PC-9 (cell line): ENCODE measurements at regions not wholly inside any gene's neighbourhood (a gene's known extent, or its start where the extent isn't known, plus 50 kb on each side); places are given as distances from the start of the nearest gene placed in this dataset.
"Not testable (repeated sequence)": the region's sequence is repeated elsewhere in the genome, so short reads cannot be mapped to it uniquely, and the experiment has no call there.

Experiments
- BruUV-seq: library from RNA; stranded (reverse); fragments of 400-500 nt; replicated peaks from 2 replicates; lab custom pipeline; 2021; lab: Mats Ljungman, UMichigan
- CTCF ChIA-PET: fragments of 300-600 bp; sonication (Branson Sonifier 250); formaldehyde crosslinking; loops from one replicate; lab custom pipeline; 2022; ENCODE audit warnings: antibody characterized with exemption; lab: Charles Lee
- POLR2A ChIA-PET: fragments of 300-600 bp; sonication (Branson Sonifier 250); formaldehyde crosslinking; loops from one replicate; lab custom pipeline; 2022; ENCODE audit warnings: antibody characterized with exemption; ENCODE audit not compliant: unreplicated experiment; lab: Charles Lee
- DNase-seq, 2 experiments: peaks; one replicate each; pipeline versions ENCODE4 v3.0.0 to v3.0.0-alpha.2; 2015 to 2022; ENCODE audit warnings: mixed read lengths in 1 of 2
- H2AFZ ChIP-seq: fragments of 200-600 bp; sonication (generic); 2 replicates; pipeline ENCODE4 v1.8.1; 2017; ENCODE audit warnings: antibody characterized with exemption
- H3F3A ChIP-seq: fragments of 200-600 bp; sonication (generic); 2 replicates; pipeline ENCODE4 v1.8.1; 2017; ENCODE audit warnings: antibody characterized with exemption, mild to moderate bottlenecking, low read depth; ENCODE audit not compliant: insufficient read depth
- H3K27ac ChIP-seq: fragments of 200-600 bp; sonication (generic); 2 replicates; pipeline ENCODE4 v1.6.1; 2016; ENCODE audit warnings: mixed run types
- H3K27me3 ChIP-seq: fragments of 200-600 bp; sonication (generic); 2 replicates; pipeline ENCODE4 v1.6.1; 2016; ENCODE audit warnings: low read depth, mixed run types; ENCODE audit not compliant: insufficient read depth
- H3K36me3 ChIP-seq: fragments of 200-600 bp; sonication (generic); 2 replicates; pipeline ENCODE4 v1.6.1; 2016; ENCODE audit warnings: low read depth, mixed run types
- H3K4me1 ChIP-seq: fragments of 200-600 bp; sonication (generic); replicated peaks from 2 replicates; pipeline ENCODE4 v1.6.1; 2016; ENCODE audit warnings: mixed run types; ENCODE audit not compliant: insufficient read depth
- H3K4me2 ChIP-seq: fragments of 200-600 bp; sonication (generic); 2 replicates; pipeline ENCODE4 v1.6.1; 2017; ENCODE audit warnings: mixed run types
- H3K4me3 ChIP-seq: fragments of 200-600 bp; sonication (generic); 2 replicates; pipeline ENCODE4 v1.6.1; 2016; ENCODE audit warnings: mixed run types
- H3K79me2 ChIP-seq: fragments of 200-600 bp; sonication (generic); 2 replicates; pipeline ENCODE4 v1.6.1; 2017; ENCODE audit warnings: low read depth, mixed run types
- H3K9me2 ChIP-seq: fragments of 200-600 bp; sonication (generic); 2 replicates; pipeline ENCODE4 v1.8.1; 2017; ENCODE audit warnings: mild to moderate bottlenecking; ENCODE audit not compliant: insufficient read depth
- H3K9me3 ChIP-seq: fragments of 200-600 bp; sonication (generic); 2 replicates; pipeline ENCODE4 v1.8.1; 2016; ENCODE audit warnings: low read depth; ENCODE audit not compliant: insufficient read depth
- H4K20me1 ChIP-seq: fragments of 200-600 bp; sonication (generic); 2 replicates; pipeline ENCODE4 v1.8.1; 2017; ENCODE audit not compliant: insufficient read depth
- CTCF ChIP-seq: fragments of 200-600 bp; sonication (generic); conservative IDR thresholded peaks from 2 replicates; pipeline ENCODE4 v1.6.1; 2017; ENCODE audit warnings: mixed run types, antibody characterized with exemption, mild to moderate bottlenecking, moderate library complexity
- EZH2 ChIP-seq: fragments of 200-600 bp; sonication (generic); IDR thresholded peaks from 2 replicates; pipeline ENCODE4 v1.8.0; 2017; ENCODE audit warnings: antibody characterized with exemption, low read depth
- intact Hi-C: fragments of 100-400 bp; cut with micrococcal nuclease; formaldehyde crosslinking; loops from one replicate; pipeline ENCODE4 v1.10.0; 2022; ENCODE audit not compliant: unreplicated experiment

- Histone ChIP-seq H3K4me1 (no peaks in the 10 kb centered on the region), H3K79me2 (no peaks in the 10 kb centered on the region), H3K4me3 (no peak overlapping the region), H3F3A (no peaks in the 10 kb centered on the region), H3K27ac (no peak overlapping the region), H4K20me1 (no peaks in the 10 kb centered on the region), H3K27me3 (no peaks in the 10 kb centered on the region), H3K4me2 (no peak overlapping the region), H2AFZ (no peak overlapping the region), H3K36me3 (no peaks in the 10 kb centered on the region), H3K9me2 (no peaks in the 10 kb centered on the region), H3K9me3 (no peaks in the 10 kb centered on the region)
- DNase-seq: no peak
- ChIA-PET POLR2A (no interaction called here), CTCF (no interaction called here)
- intact Hi-C loops: no loop called here
- BruUV-seq: no TSS peak
- TF ChIP-seq EZH2: no peak
- TF ChIP-seq CTCF: no peak
Measured at GRCh38 chr13:68905186-68905585, 1202.4 kb upstream of the ATXN8OS start.

- ChIA-PET POLR2A (interaction anchor here (0.6 kb wide), 1 partner anchor 221 kb away, joined by 9 read pairs; no protein-coding TSS in a partner anchor), CTCF (no interaction called here)
- H3K27ac ChIP-seq: no peak overlapping the region
- intact Hi-C loops: no loop called here
- H3K36me3 ChIP-seq: no peaks in the 10 kb centered on the region
- no peaks in the 10 kb centered on the region for H3K79me2 ChIP-seq
- H3K4me2 ChIP-seq: no peak overlapping the region
- TF ChIP-seq CTCF: no peak
- TF ChIP-seq EZH2: no peak
- no peaks in the 10 kb centered on the region for H3K9me3 ChIP-seq
- no peak for DNase-seq
- no peak overlapping the region for H2AFZ ChIP-seq
- no TSS peak for BruUV-seq
- H4K20me1 ChIP-seq: no peaks in the 10 kb centered on the region
- H3F3A ChIP-seq: no peaks in the 10 kb centered on the region
- no peaks in the 10 kb centered on the region for H3K4me1 ChIP-seq
- H3K4me3 ChIP-seq: no peak overlapping the region
- H3K9me2 ChIP-seq: no peaks in the 10 kb centered on the region
- no peaks in the 10 kb centered on the region for H3K27me3 ChIP-seq
Measured at GRCh38 chr13:68897331-68897928, 1210.2 kb upstream of the ATXN8OS start.

- POLR2A ChIA-PET: no interaction called here
Measured at GRCh38 chr13:68895696-68896095, 1211.9 kb upstream of the ATXN8OS start.

GRCh38 chr13:68893721-68894120, 1213.9 kb upstream of the ATXN8OS start:
- H3K27ac ChIP-seq, H3K9me2 ChIP-seq, H3K4me2 ChIP-seq, DNase-seq, H3K36me3 ChIP-seq, intact Hi-C loops, H3K4me1 ChIP-seq, H2AFZ ChIP-seq, H3K9me3 ChIP-seq, BruUV-seq, H3F3A ChIP-seq, H3K27me3 ChIP-seq, H3K4me3 ChIP-seq, CTCF ChIA-PET, H3K79me2 ChIP-seq, H4K20me1 ChIP-seq, POLR2A ChIA-PET: not testable (repeated sequence)

More at GRCh38 chr13:68895696-68896095, 1211.9 kb upstream of the ATXN8OS start:
- Histone ChIP-seq H3K79me2 (no peaks in the 10 kb centered on the region), H3K9me3 (no peaks in the 10 kb centered on the region), H3K4me3 (no peak overlapping the region), H3F3A (no peaks in the 10 kb centered on the region), H3K27me3 (no peaks in the 10 kb centered on the region), H4K20me1 (no peaks in the 10 kb centered on the region), H3K27ac (no peak overlapping the region), H3K4me2 (no peak overlapping the region), H3K36me3 (no peaks in the 10 kb centered on the region), H2AFZ (no peak overlapping the region), H3K9me2 (no peaks in the 10 kb centered on the region), H3K4me1 (no peaks in the 10 kb centered on the region)
- no peak for TF ChIP-seq EZH2
- no peak for TF ChIP-seq CTCF
- intact Hi-C loops: no loop called here
- DNase-seq: no peak
- no TSS peak for BruUV-seq
- CTCF ChIA-PET: no interaction called here

GRCh38 chr13:68892596-68892995, 1215.0 kb upstream of the ATXN8OS start:
- H3K9me3 ChIP-seq, H3F3A ChIP-seq, H3K4me1 ChIP-seq, BruUV-seq, H4K20me1 ChIP-seq, H3K4me2 ChIP-seq, H2AFZ ChIP-seq, H3K27me3 ChIP-seq, H3K9me2 ChIP-seq, POLR2A ChIA-PET, H3K79me2 ChIP-seq, H3K27ac ChIP-seq, H3K4me3 ChIP-seq, H3K36me3 ChIP-seq, intact Hi-C loops, DNase-seq, CTCF ChIA-PET: not testable (repeated sequence)
